K562 (cell line): ENCODE measurements at regions not wholly inside any gene's neighbourhood (a gene's known extent, or its start where the extent isn't known, plus 50 kb on each side); places are given as distances from the start of the nearest gene placed in this dataset.

Experiments used
- ATAC-seq: fragments of 200-7000 bp; cut with Tn5 transposase; 3 replicates; pipeline ENCODE4 v1.9.1; 2020; ENCODE audit warnings: moderate library complexity
- BruUV-seq: library from RNA; stranded (reverse); fragments of 400-500 nt; replicated peaks from 2 replicates; lab custom pipeline; 2021; lab: Mats Ljungman, UMichigan
- CTCF ChIA-PET: fragments of 300-600 bp; formaldehyde crosslinking; extraction: SDS; loops from one replicate; lab custom pipeline; 2021; ENCODE audit warnings: low intra/inter-chr PET ratio; lab: Yijun Ruan, JAX
- POLR2A ChIA-PET: fragments of 300-600, 350-650 bp; sonication (Branson Sonifier 250); formaldehyde crosslinking; extraction: SDS; loops from one replicate; lab custom pipeline; 2021; ENCODE audit warnings: antibody characterized with exemption, inconsistent platforms; lab: Yijun Ruan, JAX
- DNase-seq, 4 experiments: peaks; one replicate each; pipeline versions ENCODE4 v3.0.0 to v3.0.0-alpha.2; 2011 to 2018; ENCODE audit warnings: low spot score in 3 of 4, mixed read lengths in 3 of 4; ENCODE audit errors: extremely low read depth in 1 of 4
- FAIRE-seq: peaks from 2 replicates; lab custom pipeline; 2011; peaks lifted over from hg19 to GRCh38; lab: Jason Lieb, UNC
- H2AFZ ChIP-seq: 2 replicates; pipeline ENCODE4 v1.6.0; 2011; ENCODE audit warnings: low read depth, low read length, control low read depth, inconsistent platforms
- H3K27ac ChIP-seq: fragments of 200-600 bp; 3 replicates; pipeline ENCODE4 v1.8.0; 2011; ENCODE audit warnings: low read depth, mild to moderate bottlenecking, control low read depth, inconsistent platforms, low read length, moderate library complexity, mixed read lengths; ENCODE audit errors: extremely low read depth
- H3K27me3 ChIP-seq, 2 experiments: fragments of 300-600 bp in 1 of 2; 2 replicates in 1 of 2; 3 replicates in 1 of 2; pipeline versions ENCODE4 v1.6.0 to v1.8.0; 2011; ENCODE audit warnings: inconsistent platforms in 2 of 2, low read length in 2 of 2, mild to moderate bottlenecking in 1 of 2, mixed read lengths in 1 of 2, moderate library complexity in 1 of 2; ENCODE audit not compliant: control insufficient read depth in 2 of 2, insufficient read depth in 2 of 2
- H3K36me3 ChIP-seq: fragments of 300-600 bp; 3 replicates; pipeline ENCODE4 v1.8.0; 2011; ENCODE audit warnings: mild to moderate bottlenecking, low read length, inconsistent platforms; ENCODE audit not compliant: control insufficient read depth, insufficient read depth
- H3K4me1 ChIP-seq, 2 experiments: fragments of 200-600 bp in 1 of 2; replicated peaks in 1 of 2; 2 replicates in 1 of 2; 3 replicates in 1 of 2; pipeline versions ENCODE4 v1.5.1 to v1.8.0; 2011; ENCODE audit warnings: inconsistent platforms in 2 of 2, low read length in 2 of 2, mild to moderate bottlenecking in 1 of 2, mixed read lengths in 1 of 2, moderate library complexity in 1 of 2; ENCODE audit not compliant: control insufficient read depth in 2 of 2, insufficient read depth in 2 of 2
- H3K4me2 ChIP-seq: 2 replicates; pipeline ENCODE4 v1.6.1; 2011; ENCODE audit warnings: low read length, control low read depth, inconsistent platforms, mixed read lengths; ENCODE audit not compliant: insufficient read depth
- H3K4me3 ChIP-seq: fragments of 200-600 bp; sonication (generic), shearing (Covaris generic); 2 replicates; pipeline ENCODE4 v1.5.1; 2016; ENCODE audit warnings: control low read depth, inconsistent platforms
- H3K79me2 ChIP-seq: fragments of 200-600 bp; 3 replicates; pipeline ENCODE4 v1.8.0; 2011; ENCODE audit warnings: low read length, inconsistent platforms; ENCODE audit not compliant: control insufficient read depth, insufficient read depth
- H3K9ac ChIP-seq, 2 experiments: 2 replicates each; pipeline versions ENCODE4 v1.6.0 to v1.6.1; 2011; ENCODE audit warnings: low read depth in 2 of 2, low read length in 2 of 2, control low read depth in 1 of 2, inconsistent platforms in 1 of 2, mild to moderate bottlenecking in 1 of 2, mixed read lengths in 1 of 2; ENCODE audit not compliant: insufficient read depth in 1 of 2
- H3K9me1 ChIP-seq: one replicate; pipeline ENCODE4 v1.6.0; 2011; ENCODE audit warnings: inconsistent platforms, mild to moderate bottlenecking, low read length, moderate library complexity; ENCODE audit not compliant: control insufficient read depth, insufficient read depth
- H3K9me3 ChIP-seq: replicated peaks from 2 replicates; pipeline ENCODE4 v1.5.1; 2011; ENCODE audit warnings: low read depth, low read length, inconsistent platforms; ENCODE audit not compliant: control insufficient read depth, insufficient read depth
- H4K20me1 ChIP-seq: replicated peaks from 2 replicates; pipeline ENCODE4 v1.6.1; 2011; ENCODE audit warnings: low read length, inconsistent platforms, mixed read lengths; ENCODE audit not compliant: control insufficient read depth, insufficient read depth
- CBX3 ChIP-seq, 2 experiments: IDR thresholded peaks; 1 replicate in 1 of 2; 2 replicates in 1 of 2; pipeline ENCODE4 v1.6.1; 2012; ENCODE audit warnings: inconsistent platforms in 2 of 2, low read length in 2 of 2, borderline replicate concordance in 1 of 2, control low read depth in 1 of 2
- FOXK1 ChIP-seq: sonication (generic); formaldehyde crosslinking; IDR thresholded peaks from 2 replicates; pipeline ENCODE4 v1.8.0; 2022; ENCODE audit warnings: missing genetic modification reagents, mild to moderate bottlenecking, borderline replicate concordance
- ID3 ChIP-seq, 2 experiments: fragments of 250-450 bp in 1 of 2; fragments of 450-650 bp in 1 of 2; sonication (Bioruptor Pico) in 1 of 2; IDR thresholded peaks; 2 replicates each; pipeline versions ENCODE4 v1.6.1 to v1.8.0; 2016 to 2021; ENCODE audit warnings: mild to moderate bottlenecking in 2 of 2, moderate library complexity in 2 of 2, missing compliant biosample characterization in 1 of 2, missing genetic modification characterization in 1 of 2
- KDM1A ChIP-seq, 2 experiments: fragments of 450-650 bp; IDR thresholded peaks; 2 replicates each; pipeline ENCODE4 v1.6.1; 2016; ENCODE audit warnings: mild to moderate bottlenecking in 2 of 2
- NRF1 ChIP-seq, 2 experiments: fragments of 450-650 bp; IDR thresholded peaks in 1 of 2; conservative IDR thresholded peaks in 1 of 2; 2 replicates each; pipeline ENCODE4 v1.6.1; 2014; ENCODE audit warnings: mild to moderate bottlenecking in 2 of 2
- ZNF316 ChIP-seq: fragments of 450-650 bp; IDR thresholded peaks from 2 replicates; pipeline ENCODE4 v1.6.1; 2016
- WGBS: fragments of 100-300 bp; shearing (Covaris generic); methylation state at CpG from one replicate; pipeline ENCODE4 v1.1.6; 2016; ENCODE audit warnings: low coverage, mixed read lengths; ENCODE audit not compliant: insufficient coverage; ENCODE audit errors: missing lambda C conversion rate; 5-methylcytosine and 5-hydroxymethylcytosine counted together
- in situ Hi-C: fragments of 300-500 bp; cut with MboI; formaldehyde crosslinking; loops from 4 replicates; pipeline ENCODE4 v1.15.0; 2018; ENCODE audit warnings: inconsistent platforms, mixed read lengths
- intact Hi-C: fragments of 100-400 bp; cut with micrococcal nuclease; formaldehyde crosslinking; loops from 2 replicates; pipeline ENCODE4 v1.14.2; 2022
- TF ChIP-seq, protein P1 (sequence below): fragments of 200-800 bp; sonication (Bioruptor generic); IDR thresholded peaks from 2 replicates; pipeline ENCODE4 v1.6.1; 2017; ENCODE audit warnings: missing genetic modification characterization, missing compliant biosample characterization
- TF ChIP-seq, protein P2 (sequence below): fragments of 150-350 bp; conservative IDR thresholded peaks from 2 replicates; pipeline ENCODE4 v1.6.1; 2014; ENCODE audit warnings: low read length

- TF ChIP-seq ID3 (CRISPR knock-in tag; IDR thresholded peaks at IDR 0.05): no peak
- TF ChIP-seq ID3 (tag; IDR thresholded peaks at IDR 0.05): no peak
- TF ChIP-seq KDM1A (IDR thresholded peaks at IDR 0.05): no peak
- no peak for TF ChIP-seq FOXK1 (CRISPR knock-in tag)
- TF ChIP-seq, all 486 proteins: peak for 0
- no peak overlapping the region for H3K4me3 ChIP-seq
- in situ Hi-C loops: no loop called here
- FAIRE-seq: no peak
- H3K9me1 ChIP-seq: no peaks in the 10 kb centered on the region
- ChIA-PET POLR2A (no interaction called here), CTCF (no interaction called here)
- WGBS: 1% methylated on average over 4 of the region's 4 CpGs
- no peaks in the 10 kb centered on the region for H3K9me3 ChIP-seq
- no peaks in the 10 kb centered on the region for H3K79me2 ChIP-seq
- H3K4me2 ChIP-seq: no peak overlapping the region
- no peaks in the 10 kb centered on the region for H3K27me3 ChIP-seq
- no peak overlapping the region for H2AFZ ChIP-seq
- DNase-seq: no peak
- H3K9ac ChIP-seq: no peak overlapping the region
- H3K36me3 ChIP-seq: no peaks in the 10 kb centered on the region
- no peaks in the 10 kb centered on the region for H3K4me1 ChIP-seq
- no peak overlapping the region for H3K27ac ChIP-seq
- ATAC-seq: no peak
- H4K20me1 ChIP-seq: no peaks in the 10 kb centered on the region
- intact Hi-C loops: no loop called here
- no TSS peak for BruUV-seq
These were observed 419.4 kb upstream of the PTGER4 start for GRCh38 chr5:40260361-40260760.

DNA sequence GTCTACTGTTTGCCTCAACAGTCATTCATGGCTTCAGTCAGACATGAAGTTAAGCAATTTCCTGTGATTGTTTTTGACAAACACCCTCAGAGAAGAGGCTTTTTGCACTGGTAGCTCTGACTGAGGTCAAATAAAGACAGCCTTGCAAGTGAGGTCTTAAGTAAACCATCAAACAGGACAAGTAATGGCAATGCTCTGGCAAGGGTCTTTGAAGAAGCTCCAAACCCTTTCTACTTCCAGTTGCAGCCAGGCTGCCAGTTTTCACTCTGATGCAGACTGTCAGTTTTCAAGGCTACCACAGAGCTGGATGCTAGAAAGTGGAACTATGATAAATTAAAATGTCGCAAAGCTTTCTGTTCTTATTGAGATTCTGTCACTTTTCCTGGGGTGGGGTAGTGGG, 421.5 kb upstream of the PTGER4 start:
- WGBS: 0% methylated on average over 1 of the region's 1 CpG
- in situ Hi-C loops: no loop called here
- Histone ChIP-seq H3K9me1 (no peaks in the 10 kb centered on the region), H3K36me3 (no peaks in the 10 kb centered on the region), H2AFZ (no peak overlapping the region), H4K20me1 (no peaks in the 10 kb centered on the region), H3K4me2 (no peak overlapping the region), H3K79me2 (no peaks in the 10 kb centered on the region), H3K4me3 (no peak overlapping the region), H3K27me3 (no peaks in the 10 kb centered on the region), H3K9ac (no peak overlapping the region), H3K4me1 (no peaks in the 10 kb centered on the region), H3K9me3 (no peaks in the 10 kb centered on the region), H3K27ac (no peak overlapping the region)
- FAIRE-seq (no peak), DNase-seq (no peak), ATAC-seq (no peak)
- BruUV-seq: no TSS peak
- POLR2A ChIA-PET: no interaction called here
- CTCF ChIA-PET: no interaction called here
- intact Hi-C loops: no loop called here
- TF ChIP-seq ZNF316: no peak
- TF ChIP-seq, protein P1, sequence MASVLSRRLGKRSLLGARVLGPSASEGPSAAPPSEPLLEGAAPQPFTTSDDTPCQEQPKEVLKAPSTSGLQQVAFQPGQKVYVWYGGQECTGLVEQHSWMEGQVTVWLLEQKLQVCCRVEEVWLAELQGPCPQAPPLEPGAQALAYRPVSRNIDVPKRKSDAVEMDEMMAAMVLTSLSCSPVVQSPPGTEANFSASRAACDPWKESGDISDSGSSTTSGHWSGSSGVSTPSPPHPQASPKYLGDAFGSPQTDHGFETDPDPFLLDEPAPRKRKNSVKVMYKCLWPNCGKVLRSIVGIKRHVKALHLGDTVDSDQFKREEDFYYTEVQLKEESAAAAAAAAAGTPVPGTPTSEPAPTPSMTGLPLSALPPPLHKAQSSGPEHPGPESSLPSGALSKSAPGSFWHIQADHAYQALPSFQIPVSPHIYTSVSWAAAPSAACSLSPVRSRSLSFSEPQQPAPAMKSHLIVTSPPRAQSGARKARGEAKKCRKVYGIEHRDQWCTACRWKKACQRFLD (CRISPR knock-in tag): no peak
- no peak for TF ChIP-seq NRF1 (conservative IDR thresholded peaks at IDR 0.05 in 1 of 2, IDR thresholded peaks at IDR 0.05 in 1 of 2)
- TF ChIP-seq, protein P2, sequence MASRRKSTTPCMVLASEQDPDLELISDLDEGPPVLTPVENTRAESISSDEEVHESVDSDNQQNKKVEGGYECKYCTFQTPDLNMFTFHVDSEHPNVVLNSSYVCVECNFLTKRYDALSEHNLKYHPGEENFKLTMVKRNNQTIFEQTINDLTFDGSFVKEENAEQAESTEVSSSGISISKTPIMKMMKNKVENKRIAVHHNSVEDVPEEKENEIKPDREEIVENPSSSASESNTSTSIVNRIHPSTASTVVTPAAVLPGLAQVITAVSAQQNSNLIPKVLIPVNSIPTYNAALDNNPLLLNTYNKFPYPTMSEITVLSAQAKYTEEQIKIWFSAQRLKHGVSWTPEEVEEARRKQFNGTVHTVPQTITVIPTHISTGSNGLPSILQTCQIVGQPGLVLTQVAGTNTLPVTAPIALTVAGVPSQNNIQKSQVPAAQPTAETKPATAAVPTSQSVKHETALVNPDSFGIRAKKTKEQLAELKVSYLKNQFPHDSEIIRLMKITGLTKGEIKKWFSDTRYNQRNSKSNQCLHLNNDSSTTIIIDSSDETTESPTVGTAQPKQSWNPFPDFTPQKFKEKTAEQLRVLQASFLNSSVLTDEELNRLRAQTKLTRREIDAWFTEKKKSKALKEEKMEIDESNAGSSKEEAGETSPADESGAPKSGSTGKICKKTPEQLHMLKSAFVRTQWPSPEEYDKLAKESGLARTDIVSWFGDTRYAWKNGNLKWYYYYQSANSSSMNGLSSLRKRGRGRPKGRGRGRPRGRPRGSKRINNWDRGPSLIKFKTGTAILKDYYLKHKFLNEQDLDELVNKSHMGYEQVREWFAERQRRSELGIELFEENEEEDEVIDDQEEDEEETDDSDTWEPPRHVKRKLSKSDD: no peak
- TF ChIP-seq CBX3 (IDR thresholded peaks at IDR 0.05; ENCODE audit: borderline replicate concordance in 1 of 2, low read length in 2 of 2): no peak
